Panc1 (cell line): ENCODE measurements at regions not wholly inside any gene's neighbourhood (a gene's known extent, or its start where the extent isn't known, plus 50 kb on each side); places are given as distances from the start of the nearest gene placed in this dataset.

Experiments
- ATAC-seq: fragments of 200-7000 bp; cut with Tn5 transposase; 2 replicates; pipeline ENCODE4 v1.9.1; 2020; ENCODE audit warnings: mild to moderate bottlenecking, moderate library complexity
- BruUV-seq: library from RNA; stranded (reverse); fragments of 400-500 nt; replicated peaks from 2 replicates; lab custom pipeline; 2021; lab: Mats Ljungman, UMichigan
- CTCF ChIA-PET: fragments of 300-600 bp; sonication (Branson Sonifier 250); formaldehyde crosslinking; loops from one replicate; lab custom pipeline; 2022; ENCODE audit warnings: antibody characterized with exemption; lab: Charles Lee
- POLR2A ChIA-PET: fragments of 300-600 bp; sonication (Branson Sonifier 250); formaldehyde crosslinking; loops from one replicate; lab custom pipeline; 2022; ENCODE audit warnings: antibody characterized with exemption; lab: Charles Lee
- DNase-seq: peaks from one replicate; pipeline ENCODE4 v3.0.0-alpha.2; 2010; ENCODE audit warnings: low read depth, low spot score
- H3K27ac ChIP-seq: 2 replicates; pipeline ENCODE4 v1.5.1; 2011; ENCODE audit warnings: mild to moderate bottlenecking, low read length, inconsistent platforms
- H3K27me3 ChIP-seq: fragments of 200-500 bp; sonication (Bioruptor generic); 2 replicates; pipeline ENCODE4 v1.6.0; 2014; ENCODE audit warnings: low read length, inconsistent platforms; ENCODE audit not compliant: control insufficient read depth, insufficient read depth
- H3K36me3 ChIP-seq: fragments of 200-500 bp; sonication (Bioruptor generic); 2 replicates; pipeline ENCODE4 v1.5.1; 2014; ENCODE audit warnings: inconsistent platforms, mild to moderate bottlenecking, low read length, moderate library complexity; ENCODE audit not compliant: control insufficient read depth, insufficient read depth
- H3K4me1 ChIP-seq: 2 replicates; pipeline ENCODE4 v1.5.1; 2011; ENCODE audit warnings: inconsistent platforms, mild to moderate bottlenecking, low read length, moderate library complexity; ENCODE audit not compliant: control insufficient read depth, insufficient read depth
- H3K4me3 ChIP-seq, 2 experiments: 2 replicates each; pipeline ENCODE4 v1.5.1; 2011 to 2012; ENCODE audit warnings: low read depth in 2 of 2, low read length in 2 of 2, mild to moderate bottlenecking in 2 of 2, inconsistent platforms in 1 of 2, moderate library complexity in 1 of 2
- H3K9me3 ChIP-seq: fragments of 200-500 bp; sonication (Bioruptor generic); 2 replicates; pipeline ENCODE4 v1.5.1; 2014; ENCODE audit warnings: low read depth, mild to moderate bottlenecking, inconsistent platforms, low read length, moderate library complexity; ENCODE audit not compliant: control insufficient read depth, insufficient read depth
- CTCF ChIP-seq: fragments of 450-650 bp; IDR thresholded peaks from 2 replicates; pipeline ENCODE4 v1.5.1; 2017; ENCODE audit warnings: mild to moderate bottlenecking
- POLR2AphosphoS5 ChIP-seq: IDR thresholded peaks from 2 replicates; pipeline ENCODE4 v1.6.1; 2012; ENCODE audit warnings: mild to moderate bottlenecking, low read depth, low read length, moderate library complexity
- REST ChIP-seq, 2 experiments: IDR thresholded peaks; 2 replicates each; pipeline ENCODE4 v1.6.1; 2011 to 2012; ENCODE audit warnings: low read depth in 2 of 2, control low read depth in 1 of 2, low read length in 1 of 2, mild to moderate bottlenecking in 1 of 2, moderate library complexity in 1 of 2; ENCODE audit not compliant: insufficient read depth in 1 of 2
- SIN3A ChIP-seq: IDR thresholded peaks from 2 replicates; pipeline ENCODE4 v1.6.1; 2012; ENCODE audit warnings: low read depth, mild to moderate bottlenecking, low read length, moderate library complexity, borderline replicate concordance; ENCODE audit not compliant: insufficient read depth
- TCF7L2 ChIP-seq: IDR thresholded peaks from 2 replicates; pipeline ENCODE4 v1.6.1; 2011; ENCODE audit warnings: mild to moderate bottlenecking, low read depth, low read length, inconsistent platforms
- in situ Hi-C: cut with HindIII; loops from 2 replicates; pipeline ENCODE4 v1.10.0; 2016; ENCODE audit warnings: low sequenced_read_pairs, low pct_unique_long_range_greater_than_20kb
- intact Hi-C: fragments of 100-400 bp; cut with micrococcal nuclease; formaldehyde crosslinking; loops from one replicate; pipeline ENCODE4 v1.10.0; 2022; ENCODE audit not compliant: unreplicated experiment

- ATAC-seq (no peak), DNase-seq (no peak)
- no peaks in the 10 kb centered on the region for H3K9me3 ChIP-seq
- TF ChIP-seq REST (IDR thresholded peaks at IDR 0.05; ENCODE audit: insufficient read depth in 1 of 2, low read depth in 2 of 2, low read length in 1 of 2) (no peak), CTCF (no peak), TCF7L2 (no peak), SIN3A (no peak), POLR2AphosphoS5 (no peak)
- in situ Hi-C loops (no loop called here), intact Hi-C loops (no loop called here)
- H3K36me3 ChIP-seq, result no peaks in the 10 kb centered on the region
- H3K27ac ChIP-seq, result no peak overlapping the region
- ChIA-PET POLR2A (no interaction called here), CTCF (no interaction called here)
- no TSS peak for BruUV-seq
- no peaks in the 10 kb centered on the region for H3K4me1 ChIP-seq
- H3K27me3 ChIP-seq, result no peaks in the 10 kb centered on the region
- H3K4me3 ChIP-seq, result no peak overlapping the region
Measured at GRCh38 chr2:118257696-118258095, 169.4 kb downstream of the INSIG2 start.

GRCh38 chr2:118255771-118256372, 167.6 kb downstream of the INSIG2 start:
- Histone ChIP-seq H3K36me3 (no peaks in the 10 kb centered on the region), H3K27ac (no peak overlapping the region), H3K4me3 (no peak overlapping the region), H3K27me3 (no peaks in the 10 kb centered on the region), H3K9me3 (no peaks in the 10 kb centered on the region), H3K4me1 (no peaks in the 10 kb centered on the region)
- ChIA-PET CTCF (no interaction called here), POLR2A (no interaction called here)
- in situ Hi-C loops (no loop called here), intact Hi-C loops (no loop called here)
- BruUV-seq, result no TSS peak
- no peak for DNase-seq
- TF ChIP-seq TCF7L2, result no peak
- ATAC-seq, result no peak

GRCh38 chr2:118255301-118255700, 167.0 kb downstream of the INSIG2 start:
- intact Hi-C loops (no loop called here), in situ Hi-C loops (no loop called here)
- no peak for ATAC-seq
- Histone ChIP-seq H3K9me3 (no peaks in the 10 kb centered on the region), H3K27me3 (no peaks in the 10 kb centered on the region), H3K27ac (no peak overlapping the region), H3K4me3 (no peak overlapping the region), H3K4me1 (no peaks in the 10 kb centered on the region), H3K36me3 (no peaks in the 10 kb centered on the region)
- TF ChIP-seq REST (IDR thresholded peaks at IDR 0.05; ENCODE audit: insufficient read depth in 1 of 2, low read depth in 2 of 2, low read length in 1 of 2) (no peak), POLR2AphosphoS5 (no peak), CTCF (no peak), SIN3A (no peak), TCF7L2 (no peak)
- ChIA-PET POLR2A (no interaction called here), CTCF (no interaction called here)
- no peak for DNase-seq
- no TSS peak for BruUV-seq
